ENCODE measurements at regions not wholly inside any gene's neighbourhood (a gene's known extent, or its start where the extent isn't known, plus 50 kb on each side); places are given as distances from the start of the nearest gene placed in this dataset.

- DNase-seq = no peak
Measured at GRCh38 chr5:18051953-18052352, 417.7 kb downstream of the TAF11L14 start.

GRCh38 chr5:18052569-18052968 lies 418.3 kb downstream of the TAF11L14 start:
- no peak for DNase-seq

- no peak for DNase-seq
Measured at GRCh38 chr5:18057725-18058124, 423.5 kb downstream of the TAF11L14 start.

GRCh38 chr5:18067615-18068014 lies 433.4 kb downstream of the TAF11L14 start:
- no peak for DNase-seq

- no peak for DNase-seq
Measured at GRCh38 chr5:18068826-18069225, 434.6 kb downstream of the TAF11L14 start.

- no peak for DNase-seq
Measured at GRCh38 chr5:18069790-18070189, 435.5 kb downstream of the TAF11L14 start.

- no peak for DNase-seq
Measured at GRCh38 chr5:18072600-18072999, 438.3 kb downstream of the TAF11L14 start.

GRCh38 chr5:18074961-18075360 lies 440.7 kb downstream of the TAF11L14 start:
- no peak for DNase-seq

- no peak for DNase-seq
Measured at GRCh38 chr5:18078157-18078556, 443.9 kb downstream of the TAF11L14 start.

GRCh38 chr5:18079831-18080230 lies 445.6 kb downstream of the TAF11L14 start:
- DNase-seq = no peak

- DNase-seq = no peak
Measured at GRCh38 chr5:18088020-18088579, 453.8 kb downstream of the TAF11L14 start.

- DNase-seq = no peak
Measured at GRCh38 chr5:18090177-18090576, 455.9 kb downstream of the TAF11L14 start.

GRCh38 chr5:18091142-18091541 lies 456.9 kb downstream of the TAF11L14 start:
- no peak for DNase-seq

GRCh38 chr5:18091758-18092157 lies 457.5 kb downstream of the TAF11L14 start:
- no peak for DNase-seq

GRCh38 chr5:18095061-18095460 lies 460.8 kb downstream of the TAF11L14 start:
- DNase-seq = no peak

- no peak for DNase-seq
Measured at GRCh38 chr5:18097817-18098216, 463.6 kb downstream of the TAF11L14 start.

GRCh38 chr5:18098691-18099090 lies 464.4 kb downstream of the TAF11L14 start:
- DNase-seq = no peak

GRCh38 chr5:18099261-18099660 lies 465.0 kb downstream of the TAF11L14 start:
- DNase-seq = no peak

- DNase-seq = no peak
Measured at GRCh38 chr5:18101532-18101931, 467.3 kb downstream of the TAF11L14 start.

- DNase-seq = no peak
Measured at GRCh38 chr5:18102733-18103132, 468.5 kb downstream of the TAF11L14 start.

- no peak for DNase-seq
Measured at GRCh38 chr5:18105449-18105848, 471.2 kb downstream of the TAF11L14 start.

- DNase-seq = no peak
Measured at GRCh38 chr5:18111906-18112465, 477.7 kb downstream of the TAF11L14 start.

GRCh38 chr5:18113721-18114120 lies 479.5 kb downstream of the TAF11L14 start:
- no peak for DNase-seq

- no peak for DNase-seq
Measured at GRCh38 chr5:18114151-18114757, 480.0 kb downstream of the TAF11L14 start.

GRCh38 chr5:18117968-18118367 lies 483.7 kb downstream of the TAF11L14 start:
- DNase-seq = no peak
